SH-SY5Y (cell line): ENCODE measurements at regions not wholly inside any gene's neighbourhood (a gene's known extent, or its start where the extent isn't known, plus 50 kb on each side); places are given as distances from the start of the nearest gene placed in this dataset.

Experiments used
- GATA2 ChIP-seq: IDR thresholded peaks from 2 replicates; pipeline ENCODE4 v1.6.1; 2011; ENCODE audit warnings: mild to moderate bottlenecking, low read depth, low read length
- GATA3 ChIP-seq: IDR thresholded peaks from 2 replicates; pipeline ENCODE4 v1.6.1; 2011; ENCODE audit warnings: low read depth, mild to moderate bottlenecking, low read length, moderate library complexity

DNA sequence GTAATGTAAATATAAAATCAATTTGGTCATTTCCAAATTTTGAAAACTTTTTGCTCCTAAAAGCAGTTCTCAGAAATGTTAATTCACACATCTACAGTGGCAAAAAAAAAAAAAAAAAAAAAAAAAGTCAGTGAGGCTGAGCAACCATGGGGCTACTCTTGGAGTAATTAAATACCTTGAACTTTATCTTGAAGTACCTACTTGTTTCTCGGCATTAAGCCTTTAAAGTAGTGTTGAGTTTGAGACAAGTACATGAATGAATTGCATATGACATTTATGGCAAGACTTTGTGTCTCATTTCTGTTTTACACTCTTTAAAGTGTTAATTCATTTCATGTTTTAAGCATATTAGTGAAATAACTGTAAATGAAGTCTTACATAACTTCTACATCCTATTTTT is 613.3 kb downstream of the XIRP2 start:
- TF ChIP-seq GATA2 (no peak), GATA3 (no peak)
